Caco-2 (cell line): ENCODE measurements at regions not wholly inside any gene's neighbourhood (a gene's known extent, or its start where the extent isn't known, plus 50 kb on each side); places are given as distances from the start of the nearest gene placed in this dataset.

Experiments
- BruUV-seq: library from RNA; stranded (reverse); fragments of 400-500 nt; replicated peaks from 2 replicates; lab custom pipeline; 2021; lab: Mats Ljungman, UMichigan
- CTCF ChIA-PET: fragments of 300-600 bp; sonication (Branson Sonifier 250); formaldehyde crosslinking; loops from one replicate; lab custom pipeline; 2022; ENCODE audit warnings: antibody characterized with exemption; lab: Charles Lee
- POLR2A ChIA-PET: fragments of 300-600 bp; sonication (Branson Sonifier 250); formaldehyde crosslinking; loops from one replicate; lab custom pipeline; 2022; ENCODE audit warnings: antibody characterized with exemption; lab: Charles Lee
- DNase-seq, 2 experiments: peaks; one replicate each; pipeline versions ENCODE4 v3.0.0 to v3.0.0-alpha.2; 2020 to 2022
- H3K27me3 ChIP-seq: replicated peaks from 2 replicates; pipeline ENCODE4 v1.6.0; 2011; ENCODE audit warnings: low read length; ENCODE audit not compliant: control insufficient read depth, insufficient read depth
- H3K36me3 ChIP-seq: 2 replicates; pipeline ENCODE4 v1.5.1; 2011; ENCODE audit warnings: low read length; ENCODE audit not compliant: control insufficient read depth, insufficient read depth
- H3K4me1 ChIP-seq: fragments of 250-450 bp; sonication (Bioruptor Pico); 2 replicates; pipeline ENCODE4 v1.5.1; 2020; ENCODE audit warnings: mild to moderate bottlenecking
- H3K4me3 ChIP-seq: 2 replicates; pipeline ENCODE4 v1.5.1; 2011; ENCODE audit warnings: low read depth, mild to moderate bottlenecking, control low read depth, low read length
- H3K9me3 ChIP-seq: fragments of 250-450 bp; sonication (Bioruptor Pico); 2 replicates; pipeline ENCODE4 v1.5.1; 2020; ENCODE audit warnings: mild to moderate bottlenecking, moderate library complexity
- H3K27ac Mint-ChIP-seq: one replicate; pipeline ENCODE4 v1.8.0; 2022; ENCODE audit warnings: mixed read lengths; ENCODE audit not compliant: unreplicated experiment
- H3K27me3 Mint-ChIP-seq: one replicate; pipeline ENCODE4 v1.8.0; 2022; ENCODE audit warnings: mixed read lengths; ENCODE audit not compliant: insufficient read depth, unreplicated experiment
- H3K36me3 Mint-ChIP-seq: one replicate; pipeline ENCODE4 v1.8.0; 2022; ENCODE audit warnings: mild to moderate bottlenecking, mixed read lengths; ENCODE audit not compliant: insufficient read depth, unreplicated experiment
- H3K4me1 Mint-ChIP-seq: one replicate; pipeline ENCODE4 v1.8.0; 2022; ENCODE audit warnings: low read depth, mixed read lengths; ENCODE audit not compliant: unreplicated experiment
- H3K4me3 Mint-ChIP-seq: one replicate; pipeline ENCODE4 v1.8.0; 2022; ENCODE audit warnings: mild to moderate bottlenecking, moderate library complexity, mixed read lengths; ENCODE audit not compliant: unreplicated experiment
- H3K9me3 Mint-ChIP-seq: one replicate; pipeline ENCODE4 v1.8.0; 2022; ENCODE audit warnings: mixed read lengths; ENCODE audit not compliant: unreplicated experiment
- CTCF ChIP-seq, 2 experiments: fragments of 200-600 bp in 1 of 2; IDR thresholded peaks; 1 replicate in 1 of 2; 2 replicates in 1 of 2; pipeline versions ENCODE4 v1.5.1 to v1.8.0; 2011 to 2022; ENCODE audit warnings: antibody characterized with exemption in 1 of 2, control low read depth in 1 of 2, inconsistent platforms in 1 of 2, low read depth in 1 of 2, low read length in 1 of 2, mild to moderate bottlenecking in 1 of 2, moderate library complexity in 1 of 2; ENCODE audit not compliant: insufficient read depth in 1 of 2, severe bottlenecking in 1 of 2, unreplicated experiment in 1 of 2
- intact Hi-C: fragments of 100-400 bp; cut with micrococcal nuclease; formaldehyde crosslinking; loops from one replicate; pipeline ENCODE4 v1.10.0; 2022; ENCODE audit not compliant: unreplicated experiment

GRCh38 chr18:78031991-78032390 lies 782.3 kb downstream of the GALR1 start:
- no peaks in the 10 kb centered on the region for H3K27me3 Mint-ChIP-seq
- no peaks in the 10 kb centered on the region for H3K27me3 ChIP-seq
- H3K27ac Mint-ChIP-seq: no peak overlapping the region
- TF ChIP-seq CTCF (IDR thresholded peaks at IDR 0.05; ENCODE audit: insufficient read depth in 1 of 2, low read depth in 1 of 2, low read length in 1 of 2, severe bottlenecking in 1 of 2, unreplicated experiment in 1 of 2): no peak
- no peak overlapping the region for H3K4me3 ChIP-seq
- no peaks in the 10 kb centered on the region for H3K4me1 Mint-ChIP-seq
- no TSS peak for BruUV-seq
- no peaks in the 10 kb centered on the region for H3K4me1 ChIP-seq
- POLR2A ChIA-PET: no interaction called here
- no peaks in the 10 kb centered on the region for H3K9me3 Mint-ChIP-seq
- no peaks in the 10 kb centered on the region for H3K9me3 ChIP-seq
- H3K36me3 Mint-ChIP-seq: no peaks in the 10 kb centered on the region
- intact Hi-C loops: no loop called here
- CTCF ChIA-PET: no interaction called here
- no peaks in the 10 kb centered on the region for H3K36me3 ChIP-seq
- no peak for DNase-seq
- no peak overlapping the region for H3K4me3 Mint-ChIP-seq

GRCh38 chr18:78032574-78032973 lies 782.9 kb downstream of the GALR1 start:
- H3K36me3 ChIP-seq: no peaks in the 10 kb centered on the region
- no peak for TF ChIP-seq CTCF (IDR thresholded peaks at IDR 0.05; ENCODE audit: insufficient read depth in 1 of 2, low read depth in 1 of 2, low read length in 1 of 2, severe bottlenecking in 1 of 2, unreplicated experiment in 1 of 2)
- BruUV-seq: no TSS peak

GRCh38 chr18:78034755-78035154 lies 785.1 kb downstream of the GALR1 start:
- Histone ChIP-seq H3K27me3 (no peaks in the 10 kb centered on the region), H3K4me1 (no peaks in the 10 kb centered on the region), H3K36me3 (no peaks in the 10 kb centered on the region), H3K9me3 (no peaks in the 10 kb centered on the region), H3K4me3 (no peak overlapping the region)
- POLR2A ChIA-PET: no interaction called here
- TF ChIP-seq CTCF (IDR thresholded peaks at IDR 0.05; ENCODE audit: insufficient read depth in 1 of 2, low read depth in 1 of 2, low read length in 1 of 2, severe bottlenecking in 1 of 2, unreplicated experiment in 1 of 2): no peak
- CTCF ChIA-PET: no interaction called here
- Mint-ChIP-seq H3K9me3 (no peaks in the 10 kb centered on the region), H3K27ac (no peak overlapping the region), H3K27me3 (no peaks in the 10 kb centered on the region), H3K36me3 (no peaks in the 10 kb centered on the region), H3K4me3 (no peak overlapping the region), H3K4me1 (no peaks in the 10 kb centered on the region)
- no TSS peak for BruUV-seq
- DNase-seq: no peak
- intact Hi-C loops: no loop called here

More at GRCh38 chr18:78032574-78032973, 782.9 kb downstream of the GALR1 start:
- H3K27me3 Mint-ChIP-seq: no peaks in the 10 kb centered on the region
- no peaks in the 10 kb centered on the region for H3K4me1 Mint-ChIP-seq
- H3K27ac Mint-ChIP-seq: no peak overlapping the region
- no peak overlapping the region for H3K4me3 Mint-ChIP-seq
- no peaks in the 10 kb centered on the region for H3K4me1 ChIP-seq
- H3K9me3 ChIP-seq: no peaks in the 10 kb centered on the region
- H3K27me3 ChIP-seq: no peaks in the 10 kb centered on the region
- POLR2A ChIA-PET: no interaction called here
- H3K4me3 ChIP-seq: no peak overlapping the region
- no peaks in the 10 kb centered on the region for H3K9me3 Mint-ChIP-seq
- CTCF ChIA-PET: no interaction called here
- intact Hi-C loops: no loop called here
- DNase-seq: no peak
- no peaks in the 10 kb centered on the region for H3K36me3 Mint-ChIP-seq
